HG02588 (cell line): ENCODE measurements at regions not wholly inside any gene's neighbourhood (a gene's known extent, or its start where the extent isn't known, plus 50 kb on each side); places are given as distances from the start of the nearest gene placed in this dataset.

Experiments used
- ATAC-seq: cut with Tn5 transposase; IDR thresholded peaks from one replicate; pipeline ENCODE4 v1.9.1; 2021; ENCODE audit warnings: mild to moderate bottlenecking, moderate library complexity; ENCODE audit not compliant: unreplicated experiment

DNA sequence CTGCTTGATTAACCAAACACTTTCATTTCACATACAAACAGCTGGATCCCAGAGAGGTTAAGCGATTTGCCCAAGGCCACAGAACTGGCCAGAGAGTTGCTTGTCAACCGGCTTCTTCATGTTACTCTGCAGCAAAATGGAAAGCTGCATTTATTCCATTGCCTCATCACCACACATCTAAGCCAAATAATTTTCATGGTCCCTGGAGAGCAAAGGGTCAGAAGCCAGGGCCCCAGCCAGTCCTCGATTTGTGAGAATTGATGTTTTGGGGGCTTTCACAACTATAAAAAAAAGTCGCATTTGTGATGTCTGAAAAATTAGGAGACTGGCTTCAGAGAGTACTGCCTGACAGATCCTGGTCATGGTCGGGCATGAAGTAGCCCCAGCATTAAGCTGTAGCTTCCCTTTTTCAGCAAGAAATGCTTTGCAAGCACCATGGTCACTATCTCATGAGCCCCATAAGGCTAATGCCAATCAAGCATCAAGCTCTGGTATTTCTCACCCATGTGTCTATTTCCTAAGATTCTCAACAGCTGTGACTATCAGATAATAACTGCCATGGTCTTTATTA is 95.8 kb downstream of the BANF2 start:
- ATAC-seq = no peak

DNA sequence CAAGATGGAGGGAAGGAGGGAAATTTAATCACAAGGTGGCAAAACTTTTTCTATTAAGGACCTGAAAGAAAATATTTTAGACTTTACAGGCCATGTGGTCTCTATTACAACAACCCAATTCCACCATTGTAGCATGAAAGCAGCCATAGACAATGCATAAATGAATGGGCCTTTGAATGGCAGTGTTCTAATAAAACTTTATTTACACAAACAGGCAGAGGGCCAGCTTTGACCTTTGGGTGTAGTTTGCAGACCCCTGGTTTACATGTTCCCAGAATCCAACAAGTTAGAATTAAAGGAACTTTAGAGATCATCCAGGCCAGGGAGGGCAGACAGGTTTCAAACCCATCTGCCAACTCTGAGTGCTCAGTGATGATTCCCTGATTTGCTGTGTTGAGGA is 95.2 kb downstream of the BANF2 start:
- no peak for ATAC-seq

DNA sequence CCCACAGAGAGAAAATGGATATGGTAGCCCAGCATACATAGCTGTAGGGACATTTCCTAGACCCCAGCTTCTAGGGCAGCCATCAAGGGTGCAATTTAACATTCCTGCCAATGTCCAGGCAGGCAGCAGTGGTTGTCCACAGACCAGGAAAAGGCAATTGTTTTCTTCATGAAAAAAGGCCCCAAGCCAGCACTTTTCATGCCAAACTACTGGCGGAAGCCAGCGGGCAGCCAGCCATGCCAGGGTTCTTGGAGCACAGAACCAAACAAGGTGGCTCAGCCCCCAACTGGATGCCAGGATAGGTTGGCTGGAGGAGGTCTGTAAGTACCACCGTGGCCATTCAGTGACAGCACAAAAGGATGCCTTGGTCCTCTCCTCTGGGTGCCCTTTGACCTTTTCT is 94.6 kb downstream of the BANF2 start:
- no peak for ATAC-seq

DNA sequence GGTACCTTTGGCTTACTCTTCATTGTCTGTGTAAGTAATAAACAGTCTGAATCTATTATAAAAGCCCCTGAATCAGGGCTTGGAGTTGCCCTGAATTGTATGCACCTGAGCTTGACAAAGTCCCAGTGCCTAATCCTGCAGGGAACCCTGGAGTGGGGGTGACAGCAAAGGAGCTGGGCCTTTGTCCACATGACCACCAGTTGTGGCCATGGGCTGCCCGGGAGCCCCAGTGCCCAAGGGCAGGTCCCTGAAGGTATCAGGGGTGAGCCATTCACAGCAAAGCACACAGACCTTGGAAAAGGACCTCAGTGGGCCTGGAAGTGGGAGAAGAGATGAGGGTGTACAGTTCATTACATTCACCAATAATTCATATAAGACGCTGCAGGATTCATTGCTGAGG is 94.2 kb downstream of the BANF2 start:
- ATAC-seq = no peak

DNA sequence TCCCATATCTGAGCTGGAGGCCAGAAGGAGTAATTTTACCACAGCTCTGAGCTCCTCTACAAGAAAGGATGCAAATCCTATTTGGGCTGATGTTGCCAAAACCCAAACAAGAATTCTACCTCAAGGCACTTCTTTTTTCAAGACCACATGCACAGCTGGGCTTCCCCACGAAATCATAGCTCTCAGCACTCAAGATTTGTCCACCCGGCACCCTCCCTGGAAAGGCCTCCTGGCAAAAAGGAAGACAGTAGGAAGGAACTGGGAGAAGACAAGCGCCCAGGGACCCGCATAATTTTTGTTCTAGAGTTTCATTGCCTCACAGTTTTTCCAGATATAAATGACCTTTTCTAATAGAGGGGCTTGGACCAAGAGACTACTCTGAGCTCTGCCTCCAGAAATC is 90.5 kb downstream of the BANF2 start:
- ATAC-seq = no peak

DNA sequence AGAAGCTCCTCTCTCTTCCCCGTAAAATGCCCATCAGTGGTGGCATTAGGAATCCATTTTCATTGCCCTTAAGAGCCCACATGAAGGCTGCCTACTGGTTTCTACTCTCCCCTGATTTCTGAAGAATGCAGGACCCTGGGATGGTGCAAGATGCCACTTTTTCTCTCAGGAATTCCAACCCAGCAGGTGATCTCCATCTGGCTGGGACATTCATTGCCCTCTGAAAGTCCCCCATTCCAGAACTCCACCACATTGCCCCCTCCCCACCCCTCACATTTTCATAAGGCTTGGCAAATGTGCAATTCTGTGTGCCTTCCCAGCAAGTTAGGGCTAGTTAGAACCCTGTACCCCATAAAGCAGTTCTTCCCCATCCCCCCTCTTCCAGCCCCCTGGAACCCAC is 88.0 kb downstream of the BANF2 start:
- ATAC-seq = no peak

DNA sequence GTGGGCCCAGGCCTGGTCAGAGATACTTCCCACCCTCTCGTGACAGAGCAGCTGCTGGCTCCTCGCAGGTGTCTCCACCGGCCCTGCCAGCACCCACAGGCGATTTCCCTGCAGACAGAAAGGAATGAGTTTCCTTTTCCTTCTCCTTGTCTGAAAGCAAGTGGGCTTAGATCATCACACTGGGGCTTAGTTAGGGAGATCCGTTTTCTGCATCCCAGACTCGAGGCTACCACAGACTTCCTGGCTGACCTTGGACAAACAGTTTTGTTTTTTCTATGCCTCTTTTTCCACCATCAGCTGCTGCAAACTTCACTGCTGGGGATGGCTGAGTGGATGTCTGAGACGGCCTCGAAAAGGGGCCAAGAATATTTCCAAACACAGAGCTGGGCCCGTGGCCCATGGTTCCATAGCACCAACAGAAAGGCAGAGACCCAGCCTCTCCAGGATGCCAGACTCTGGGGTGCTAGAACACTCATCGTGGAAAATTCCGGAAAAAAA is 86.5 kb downstream of the BANF2 start:
- ATAC-seq = no peak
